Right lobe of liver (tissue), 4 donors: ENCODE measurements at regions not wholly inside any gene's neighbourhood (a gene's known extent, or its start where the extent isn't known, plus 50 kb on each side); places are given as distances from the start of the nearest gene placed in this dataset.

Experiments used
- POLR2A ChIP-seq: fragments of 450-650 bp; IDR thresholded peaks from one replicate; pipeline ENCODE4 v1.6.1; 2017; ENCODE audit warnings: antibody characterized with exemption, mild to moderate bottlenecking
- TF ChIP-seq, protein P1 (sequence below), 4 donors: fragments of 200-600 bp in 3 of 4; fragments of 450-650 bp in 1 of 4; IDR thresholded peaks; one replicate each; pipeline versions ENCODE4 v1.5.1 to v1.8.0; 2016 to 2022; ENCODE audit warnings: antibody characterized with exemption in 4 of 4, mild to moderate bottlenecking in 2 of 4
- donor health status: DM: no; HTN: no; CAD: no.
- donor health status: DM: no; HTN: no; CAD: no.
- donor health status: DM: no; HTN: yes; CAD: no.

DNA sequence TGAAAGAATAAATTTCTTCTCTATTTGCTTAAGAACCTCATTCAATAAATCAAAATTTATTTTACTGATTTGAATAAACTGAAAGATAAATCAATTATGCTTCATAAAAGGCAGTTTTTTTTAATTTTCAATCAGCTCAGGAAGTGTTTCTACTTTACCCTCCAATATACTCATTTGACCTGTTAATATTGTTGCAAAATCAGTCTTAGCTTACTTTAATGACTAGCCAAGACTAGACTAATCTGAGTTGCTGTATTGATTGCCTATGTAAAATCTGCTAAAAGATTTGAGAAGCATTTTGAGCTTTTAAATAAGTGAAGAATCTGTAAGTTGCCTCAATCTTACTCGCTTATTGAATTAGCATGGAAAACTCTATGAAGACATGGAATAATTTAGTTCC, 179.1 kb upstream of the LYPLAL1 start:
- TF ChIP-seq POLR2A: no peak
- TF ChIP-seq, protein P1, sequence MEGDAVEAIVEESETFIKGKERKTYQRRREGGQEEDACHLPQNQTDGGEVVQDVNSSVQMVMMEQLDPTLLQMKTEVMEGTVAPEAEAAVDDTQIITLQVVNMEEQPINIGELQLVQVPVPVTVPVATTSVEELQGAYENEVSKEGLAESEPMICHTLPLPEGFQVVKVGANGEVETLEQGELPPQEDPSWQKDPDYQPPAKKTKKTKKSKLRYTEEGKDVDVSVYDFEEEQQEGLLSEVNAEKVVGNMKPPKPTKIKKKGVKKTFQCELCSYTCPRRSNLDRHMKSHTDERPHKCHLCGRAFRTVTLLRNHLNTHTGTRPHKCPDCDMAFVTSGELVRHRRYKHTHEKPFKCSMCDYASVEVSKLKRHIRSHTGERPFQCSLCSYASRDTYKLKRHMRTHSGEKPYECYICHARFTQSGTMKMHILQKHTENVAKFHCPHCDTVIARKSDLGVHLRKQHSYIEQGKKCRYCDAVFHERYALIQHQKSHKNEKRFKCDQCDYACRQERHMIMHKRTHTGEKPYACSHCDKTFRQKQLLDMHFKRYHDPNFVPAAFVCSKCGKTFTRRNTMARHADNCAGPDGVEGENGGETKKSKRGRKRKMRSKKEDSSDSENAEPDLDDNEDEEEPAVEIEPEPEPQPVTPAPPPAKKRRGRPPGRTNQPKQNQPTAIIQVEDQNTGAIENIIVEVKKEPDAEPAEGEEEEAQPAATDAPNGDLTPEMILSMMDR (IDR thresholded peaks at IDR 0.05): no peak
